ENCODE measurements at regions not wholly inside any gene's neighbourhood (a gene's known extent, or its start where the extent isn't known, plus 50 kb on each side); places are given as distances from the start of the nearest gene placed in this dataset.
"Not testable (repeated sequence)": the region's sequence is repeated elsewhere in the genome, so short reads cannot be mapped to it uniquely, and the experiment has no call there.

GRCh38 chr6:168179133-168179532 lies 100.1 kb upstream of the FRMD1 start:
- Histone ChIP-seq H3K27ac (no peak overlapping the region), H3K4me3 (no peak overlapping the region), H3K9me3 (replicated peaks) (no peaks in the 10 kb centered on the region), H3K36me3 (no peaks in the 10 kb centered on the region), H3K4me1 (replicated peaks) (no peaks in the 10 kb centered on the region), H3K27me3 (replicated peaks) (no peaks in the 10 kb centered on the region)
- DNase-seq (ENCODE audit: low read depth in 1 of 2, low spot score in 2 of 2) = peak in 1 of 2 experiments; percentile 38

- Histone ChIP-seq H3K9me3 (replicated peaks) (no peaks in the 10 kb centered on the region), H3K4me3 (no peak overlapping the region), H3K27me3 (replicated peaks) (peaks cover 2% of the 10 kb centered on the region; the same call in 1 of the 2 replicates), H3K27ac (no peak overlapping the region), H3K4me1 (replicated peaks) (no peaks in the 10 kb centered on the region), H3K36me3 (no peaks in the 10 kb centered on the region)
- DNase-seq (ENCODE audit: low read depth in 1 of 2, low spot score in 2 of 2) = peak in 1 of 2 experiments; percentile 21
Measured at GRCh38 chr6:168177103-168177891, 98.3 kb upstream of the FRMD1 start.

- no peak overlapping the region for H3K4me3 ChIP-seq
- no peaks in the 10 kb centered on the region for H3K9me3 ChIP-seq (replicated peaks)
- no peak for DNase-seq (ENCODE audit: low read depth in 1 of 2, low spot score in 2 of 2)
- H3K4me1 ChIP-seq (replicated peaks) = no peaks in the 10 kb centered on the region
- H3K27ac ChIP-seq = no peak overlapping the region
- H3K27me3 ChIP-seq (replicated peaks) = peaks cover 4% of the 10 kb centered on the region; the same call in 1 of the 2 replicates
- no peaks in the 10 kb centered on the region for H3K36me3 ChIP-seq
Measured at GRCh38 chr6:168171673-168172353, 92.8 kb upstream of the FRMD1 start.

DNA sequence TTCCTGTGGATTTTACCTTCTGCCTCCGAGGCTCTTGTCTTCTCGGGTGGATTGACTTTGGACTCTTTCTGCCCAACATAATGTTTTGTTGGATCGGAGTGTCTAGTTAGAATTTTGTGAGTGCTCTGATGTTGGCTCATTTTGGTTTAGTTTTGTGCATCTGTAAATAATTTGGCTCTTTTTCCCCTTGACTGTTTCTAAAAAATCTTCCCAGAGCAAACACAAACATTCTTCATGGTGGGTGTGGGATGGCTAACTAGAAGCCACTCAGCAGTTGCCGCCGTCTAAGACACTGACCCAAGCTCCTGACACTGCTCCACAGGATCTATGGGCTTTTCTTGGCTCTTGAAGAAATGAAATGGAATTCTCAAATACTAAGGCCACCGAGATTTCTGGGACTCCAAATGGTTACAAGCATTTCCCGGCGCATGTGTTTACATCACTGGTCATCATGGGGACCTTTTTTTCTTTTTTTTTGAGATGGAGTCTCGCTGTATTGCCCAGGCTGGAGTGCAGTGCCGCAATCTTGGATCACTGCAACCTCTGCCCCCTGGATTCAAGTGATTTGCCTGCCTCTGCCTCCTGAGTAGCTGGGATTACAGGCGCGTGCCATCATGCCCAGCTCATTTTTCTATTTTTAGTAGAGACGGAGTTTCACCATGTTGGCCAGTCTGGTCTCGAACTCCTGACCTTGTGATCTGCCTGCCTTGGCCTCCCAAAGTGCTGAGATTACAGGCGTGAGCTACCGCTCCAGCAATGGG lies 92.0 kb upstream of the FRMD1 start:
- Histone ChIP-seq H3K36me3 (no peaks in the 10 kb centered on the region), H3K27ac (no peak overlapping the region), H3K9me3 (replicated peaks) (no peaks in the 10 kb centered on the region), H3K4me1 (replicated peaks) (no peaks in the 10 kb centered on the region), H3K27me3 (replicated peaks) (peaks cover 4% of the 10 kb centered on the region; the same call in 1 of the 2 replicates), H3K4me3 (no peak overlapping the region)
- peak in 1 of 2 experiments; percentile 11 for DNase-seq (ENCODE audit: low read depth in 1 of 2, low spot score in 2 of 2)

DNA sequence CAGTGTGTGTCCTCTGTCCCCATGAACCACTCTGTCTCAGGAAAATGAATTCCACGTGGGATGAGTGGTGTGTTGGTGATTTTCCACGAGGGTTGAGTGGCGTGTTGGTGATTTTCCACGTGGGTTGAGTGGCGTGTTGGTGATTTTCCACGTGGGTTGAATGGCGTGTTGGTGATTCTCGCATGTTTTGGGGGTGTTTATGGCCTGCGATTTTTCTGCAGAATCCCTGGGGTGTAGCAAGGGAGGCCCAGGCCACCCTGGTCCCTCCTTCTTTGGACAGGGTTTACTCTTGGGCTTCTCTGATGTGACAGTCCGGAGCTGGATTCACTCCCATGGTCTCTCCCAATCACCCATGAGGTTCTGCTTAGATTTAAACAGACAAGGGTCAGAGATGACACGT lies 90.6 kb upstream of the FRMD1 start:
- no peaks in the 10 kb centered on the region for H3K36me3 ChIP-seq
- H3K27ac ChIP-seq = no peak overlapping the region
- no peaks in the 10 kb centered on the region for H3K4me1 ChIP-seq (replicated peaks)
- H3K27me3 ChIP-seq (replicated peaks) = peaks cover 4% of the 10 kb centered on the region; the same call in 1 of the 2 replicates
- no peaks in the 10 kb centered on the region for H3K9me3 ChIP-seq (replicated peaks)
- no peak overlapping the region for H3K4me3 ChIP-seq
- DNase-seq (ENCODE audit: low read depth in 1 of 2, low spot score in 2 of 2) = peak in 1 of 2 experiments; percentile 8

DNA sequence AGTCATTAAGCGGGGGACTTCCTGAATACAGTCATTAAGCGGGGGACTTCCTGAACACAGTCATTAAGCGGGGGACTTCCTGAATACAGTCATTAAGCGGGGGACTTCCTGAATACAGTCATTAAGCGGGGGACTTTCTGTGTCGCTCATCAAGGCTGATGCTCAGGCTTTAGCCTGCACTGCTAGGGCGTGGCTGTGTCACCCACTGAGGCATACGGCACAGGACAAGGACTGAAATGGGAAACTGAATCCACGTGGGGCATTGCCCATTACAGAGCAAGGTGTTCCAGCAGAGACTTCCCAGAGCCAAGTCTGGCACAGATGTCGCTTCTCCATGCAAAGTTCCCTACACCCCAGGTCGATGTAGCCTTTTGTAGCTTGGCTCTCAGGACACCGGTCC lies 89.9 kb upstream of the FRMD1 start:
- DNase-seq (ENCODE audit: low read depth in 1 of 2, low spot score in 2 of 2) = peak in 1 of 2 experiments; percentile 13
- H3K27ac ChIP-seq = not testable (repeated sequence)

GRCh38 chr6:168168330-168168729 lies 89.3 kb upstream of the FRMD1 start:
- not testable (repeated sequence) for H3K4me3 ChIP-seq; H3K4me1 ChIP-seq (replicated peaks); H3K9me3 ChIP-seq (replicated peaks); H3K27ac ChIP-seq; DNase-seq (ENCODE audit: low read depth in 1 of 2, low spot score in 2 of 2); H3K36me3 ChIP-seq; H3K27me3 ChIP-seq (replicated peaks)

More for the DNA sequence above, 89.9 kb upstream of the FRMD1 start:
- not testable (repeated sequence) for H3K36me3 ChIP-seq; H3K4me3 ChIP-seq; H3K4me1 ChIP-seq (replicated peaks); H3K27me3 ChIP-seq (replicated peaks); H3K9me3 ChIP-seq (replicated peaks)

GRCh38 chr6:168167431-168168315 lies 88.7 kb upstream of the FRMD1 start:
- no peaks in the 10 kb centered on the region for H3K36me3 ChIP-seq

GRCh38 chr6:168166627-168167026 lies 87.6 kb upstream of the FRMD1 start:
- Histone ChIP-seq H3K27me3 (replicated peaks) (no peaks in the 10 kb centered on the region), H3K4me3 (no peak overlapping the region), H3K27ac (no peak overlapping the region), H3K9me3 (replicated peaks) (no peaks in the 10 kb centered on the region), H3K4me1 (replicated peaks) (no peaks in the 10 kb centered on the region), H3K36me3 (no peaks in the 10 kb centered on the region)
- DNase-seq (ENCODE audit: low read depth in 1 of 2, low spot score in 2 of 2) = peak in 1 of 2 experiments; percentile 17

More at GRCh38 chr6:168167431-168168315, 88.7 kb upstream of the FRMD1 start:
- DNase-seq (ENCODE audit: low read depth in 1 of 2, low spot score in 2 of 2) = peak in 1 of 2 experiments; percentile 30
- no peaks in the 10 kb centered on the region for H3K9me3 ChIP-seq (replicated peaks)
- no peak overlapping the region for H3K4me3 ChIP-seq
- H3K27me3 ChIP-seq (replicated peaks) = peaks cover 4% of the 10 kb centered on the region; the same call in 1 of the 2 replicates
- H3K4me1 ChIP-seq (replicated peaks) = no peaks in the 10 kb centered on the region
- no peak overlapping the region for H3K27ac ChIP-seq

GRCh38 chr6:168165891-168166290 lies 86.9 kb upstream of the FRMD1 start:
- DNase-seq (ENCODE audit: low read depth in 1 of 2, low spot score in 2 of 2) = peak in 1 of 2 experiments; percentile 33

GRCh38 chr6:168165373-168165772 lies 86.4 kb upstream of the FRMD1 start:
- no peak overlapping the region for H3K27ac ChIP-seq
- H3K27me3 ChIP-seq (replicated peaks) = no peaks in the 10 kb centered on the region
- H3K36me3 ChIP-seq = no peaks in the 10 kb centered on the region
- no peak overlapping the region for H3K4me3 ChIP-seq
- DNase-seq (ENCODE audit: low read depth in 1 of 2, low spot score in 2 of 2) = peak in 1 of 2 experiments; percentile 22
- no peaks in the 10 kb centered on the region for H3K9me3 ChIP-seq (replicated peaks)
- no peaks in the 10 kb centered on the region for H3K4me1 ChIP-seq (replicated peaks)

More at GRCh38 chr6:168165891-168166290, 86.9 kb upstream of the FRMD1 start:
- Histone ChIP-seq H3K36me3 (no peaks in the 10 kb centered on the region), H3K4me1 (replicated peaks) (no peaks in the 10 kb centered on the region), H3K27me3 (replicated peaks) (no peaks in the 10 kb centered on the region), H3K27ac (no peak overlapping the region), H3K9me3 (replicated peaks) (no peaks in the 10 kb centered on the region), H3K4me3 (no peak overlapping the region)

- H3K27ac ChIP-seq = no peak overlapping the region
- H3K4me3 ChIP-seq = no peak overlapping the region
- peak in 1 of 2 experiments; percentile 9 for DNase-seq (ENCODE audit: low read depth in 1 of 2, low spot score in 2 of 2)
- H3K36me3 ChIP-seq = no peaks in the 10 kb centered on the region
- no peaks in the 10 kb centered on the region for H3K27me3 ChIP-seq (replicated peaks)
- H3K9me3 ChIP-seq (replicated peaks) = no peaks in the 10 kb centered on the region
- H3K4me1 ChIP-seq (replicated peaks) = no peaks in the 10 kb centered on the region
Measured at GRCh38 chr6:168164462-168165061, 85.5 kb upstream of the FRMD1 start.
